ENCODE measurements at regions not wholly inside any gene's neighbourhood (a gene's known extent, or its start where the extent isn't known, plus 50 kb on each side); places are given as distances from the start of the nearest gene placed in this dataset.

DNA sequence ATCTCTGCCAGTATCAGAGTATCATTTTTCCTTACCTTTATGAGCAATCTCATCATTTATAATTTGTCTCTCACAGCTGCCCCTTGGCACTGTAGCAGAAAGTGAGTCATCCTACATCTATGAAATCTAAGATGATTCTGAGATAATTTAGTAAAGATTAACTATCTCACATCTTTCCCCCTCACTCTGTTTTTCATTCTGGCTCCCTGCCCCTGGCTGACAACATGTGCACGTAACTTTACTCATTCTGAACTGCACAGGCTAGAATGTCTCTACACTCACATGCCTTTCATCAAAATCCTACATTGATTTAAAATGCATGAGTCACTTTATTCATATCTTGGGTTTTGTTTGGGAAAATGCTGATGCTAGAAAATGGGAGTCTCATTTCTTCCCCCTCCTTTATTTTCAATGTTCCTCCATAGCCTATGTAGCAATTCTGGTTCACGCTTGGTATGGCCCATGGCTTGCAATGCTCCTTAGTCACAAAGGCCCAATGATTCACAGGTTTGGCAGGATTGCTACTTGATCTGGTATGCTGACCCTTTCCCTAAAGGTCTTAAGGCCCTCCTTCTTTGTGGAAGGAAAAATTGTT, 838.5 kb downstream of the TUSC7 start:
- TF ChIP-seq, protein P1, sequence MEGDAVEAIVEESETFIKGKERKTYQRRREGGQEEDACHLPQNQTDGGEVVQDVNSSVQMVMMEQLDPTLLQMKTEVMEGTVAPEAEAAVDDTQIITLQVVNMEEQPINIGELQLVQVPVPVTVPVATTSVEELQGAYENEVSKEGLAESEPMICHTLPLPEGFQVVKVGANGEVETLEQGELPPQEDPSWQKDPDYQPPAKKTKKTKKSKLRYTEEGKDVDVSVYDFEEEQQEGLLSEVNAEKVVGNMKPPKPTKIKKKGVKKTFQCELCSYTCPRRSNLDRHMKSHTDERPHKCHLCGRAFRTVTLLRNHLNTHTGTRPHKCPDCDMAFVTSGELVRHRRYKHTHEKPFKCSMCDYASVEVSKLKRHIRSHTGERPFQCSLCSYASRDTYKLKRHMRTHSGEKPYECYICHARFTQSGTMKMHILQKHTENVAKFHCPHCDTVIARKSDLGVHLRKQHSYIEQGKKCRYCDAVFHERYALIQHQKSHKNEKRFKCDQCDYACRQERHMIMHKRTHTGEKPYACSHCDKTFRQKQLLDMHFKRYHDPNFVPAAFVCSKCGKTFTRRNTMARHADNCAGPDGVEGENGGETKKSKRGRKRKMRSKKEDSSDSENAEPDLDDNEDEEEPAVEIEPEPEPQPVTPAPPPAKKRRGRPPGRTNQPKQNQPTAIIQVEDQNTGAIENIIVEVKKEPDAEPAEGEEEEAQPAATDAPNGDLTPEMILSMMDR (IDR thresholded peaks at IDR 0.05): no peak
- H3K4me3 Mint-ChIP-seq: no peak overlapping the region
- H3K36me3 Mint-ChIP-seq (ENCODE audit: low read depth): no peaks in the 10 kb centered on the region
- H3K4me1 Mint-ChIP-seq (ENCODE audit: low read depth): peaks cover 11% of the 10 kb centered on the region; the same call in 1 of the 2 replicates
- peak; percentile 22 for DNase-seq
- H3K27ac Mint-ChIP-seq: no peak overlapping the region
- H3K27me3 Mint-ChIP-seq (ENCODE audit: insufficient read depth): no peaks in the 10 kb centered on the region
- H3K9me3 Mint-ChIP-seq: peaks cover 6% of the 10 kb centered on the region; the same call in 1 of the 2 replicates

GRCh38 chr3:117548600-117548999, 839.0 kb downstream of the TUSC7 start:
- H3K4me3 Mint-ChIP-seq: no peak overlapping the region
- H3K4me1 Mint-ChIP-seq (ENCODE audit: low read depth): peaks cover 11% of the 10 kb centered on the region; the same call in 1 of the 2 replicates
- TF ChIP-seq, protein P1 (IDR thresholded peaks at IDR 0.05): no peak
- H3K9me3 Mint-ChIP-seq: peaks cover 6% of the 10 kb centered on the region; the same call in 1 of the 2 replicates
- H3K27ac Mint-ChIP-seq: no peak overlapping the region
- H3K27me3 Mint-ChIP-seq (ENCODE audit: insufficient read depth): no peaks in the 10 kb centered on the region
- no peak for DNase-seq
- H3K36me3 Mint-ChIP-seq (ENCODE audit: low read depth): no peaks in the 10 kb centered on the region

- Mint-ChIP-seq H3K9me3 (peaks cover 6% of the 10 kb centered on the region; the same call in 1 of the 2 replicates), H3K4me1 (ENCODE audit: low read depth) (peaks cover 11% of the 10 kb centered on the region; the same call in 1 of the 2 replicates), H3K36me3 (ENCODE audit: low read depth) (no peaks in the 10 kb centered on the region), H3K4me3 (no peak overlapping the region), H3K27ac (no peak overlapping the region), H3K27me3 (ENCODE audit: insufficient read depth) (no peaks in the 10 kb centered on the region)
- no peak for DNase-seq
- TF ChIP-seq, protein P1 (IDR thresholded peaks at IDR 0.05): peak; percentile 30; the same call in 1 of the 2 replicates
These were observed 840.1 kb downstream of the TUSC7 start for GRCh38 chr3:117549716-117550115.

- DNase-seq: no peak
- Mint-ChIP-seq H3K4me1 (ENCODE audit: low read depth) (peaks cover 11% of the 10 kb centered on the region; the same call in 1 of the 2 replicates), H3K36me3 (ENCODE audit: low read depth) (no peaks in the 10 kb centered on the region), H3K4me3 (no peak overlapping the region), H3K9me3 (peaks cover 6% of the 10 kb centered on the region; the same call in 1 of the 2 replicates), H3K27ac (no peak overlapping the region), H3K27me3 (ENCODE audit: insufficient read depth) (no peaks in the 10 kb centered on the region)
- TF ChIP-seq, protein P1 (IDR thresholded peaks at IDR 0.05): no peak
These were observed 841.2 kb downstream of the TUSC7 start for GRCh38 chr3:117550766-117551165.

- H3K27ac Mint-ChIP-seq: no peak overlapping the region
- H3K9me3 Mint-ChIP-seq: peaks cover 6% of the 10 kb centered on the region; the same call in 1 of the 2 replicates
- TF ChIP-seq, protein P1 (IDR thresholded peaks at IDR 0.05): no peak
- no peaks in the 10 kb centered on the region for H3K36me3 Mint-ChIP-seq (ENCODE audit: low read depth)
- DNase-seq: peak; percentile 6
- H3K27me3 Mint-ChIP-seq (ENCODE audit: insufficient read depth): no peaks in the 10 kb centered on the region
- peaks cover 2% of the 10 kb centered on the region; the same call in 1 of the 2 replicates for H3K4me1 Mint-ChIP-seq (ENCODE audit: low read depth)
- no peak overlapping the region for H3K4me3 Mint-ChIP-seq
These were observed 843.9 kb downstream of the TUSC7 start for GRCh38 chr3:117553461-117553860.
